ENCODE measurements at regions not wholly inside any gene's neighbourhood (a gene's known extent, or its start where the extent isn't known, plus 50 kb on each side); places are given as distances from the start of the nearest gene placed in this dataset.

- DNase-seq (ENCODE audit: low spot score): no peak
- peak; percentile 59 for ATAC-seq
These were observed 401.9 kb upstream of the IL12A start for GRCh38 chr3:159586571-159587202.

DNA sequence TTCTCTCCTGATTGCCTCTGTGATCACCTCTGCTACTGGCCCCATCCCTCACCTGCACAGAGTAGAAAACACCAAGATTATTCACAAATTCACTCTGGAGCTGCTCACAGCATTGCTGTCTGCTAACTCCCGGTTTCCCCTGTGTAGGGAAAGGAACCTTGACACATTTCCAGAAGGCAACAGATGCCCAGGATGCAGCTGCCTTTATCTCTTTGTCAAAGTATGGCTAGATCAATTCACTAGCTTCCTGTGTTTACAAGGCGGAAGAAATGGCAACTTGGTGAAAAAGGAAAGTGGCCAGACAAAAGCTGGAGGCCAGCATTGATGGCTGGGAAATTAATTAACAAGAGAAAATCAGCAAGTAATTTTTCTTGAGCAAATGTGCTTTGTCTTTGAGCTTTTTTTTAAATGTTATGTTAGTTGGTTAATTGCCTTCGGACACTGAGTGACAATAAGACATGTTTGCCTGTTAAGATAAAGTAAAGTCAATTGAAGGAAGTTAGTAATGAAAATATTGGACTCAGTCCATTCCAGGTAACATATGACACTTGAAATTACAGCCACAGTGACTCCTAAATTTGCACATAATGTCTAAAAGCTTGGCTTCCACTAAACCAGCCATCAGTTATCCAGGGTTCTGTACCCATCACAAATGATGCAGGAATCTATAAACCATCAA is 394.6 kb upstream of the IL12A start:
- no peak for DNase-seq (ENCODE audit: low spot score)
- no peak for ATAC-seq

DNA sequence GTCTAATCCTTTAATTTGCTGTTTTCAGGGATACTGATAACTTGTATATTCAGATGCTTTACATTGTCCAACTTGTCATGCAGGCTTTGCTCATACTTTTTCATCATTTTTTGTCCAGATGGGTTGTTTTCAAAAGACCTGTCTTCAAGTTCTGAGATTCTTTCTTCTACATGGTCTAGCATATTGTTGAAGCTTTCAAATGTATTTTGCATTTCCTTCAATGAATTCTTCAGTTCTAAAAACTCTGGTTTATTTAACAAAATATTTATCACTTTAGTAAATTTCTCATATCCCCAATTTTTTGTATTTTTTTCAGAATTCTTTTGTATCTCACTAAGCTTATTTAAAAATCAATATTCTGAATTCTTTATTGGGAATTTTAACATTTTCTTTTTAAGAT is 388.3 kb upstream of the IL12A start:
- DNase-seq (ENCODE audit: low spot score) (no peak), ATAC-seq (no peak)

DNA sequence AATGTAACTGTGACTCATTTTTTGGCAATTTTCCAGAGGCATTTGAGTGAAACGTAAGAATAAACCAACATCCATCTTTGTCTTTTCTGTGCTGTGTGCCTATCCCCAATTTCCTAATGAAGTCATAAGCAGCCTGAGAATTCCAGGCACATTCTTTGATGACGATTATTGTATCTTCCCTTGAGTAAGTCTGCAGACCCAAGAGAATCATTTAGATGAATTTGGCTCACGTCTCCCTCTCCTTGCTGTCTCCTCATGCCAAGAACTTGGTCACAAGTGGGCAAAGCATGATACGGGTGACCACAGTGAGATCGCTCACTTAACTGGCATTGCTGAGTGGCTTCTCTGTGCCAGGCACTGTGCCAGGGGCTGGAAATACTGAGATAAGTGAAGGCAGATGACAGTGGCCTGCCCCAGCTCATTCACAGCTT is 384.5 kb upstream of the IL12A start:
- ATAC-seq (no peak), DNase-seq (ENCODE audit: low spot score) (no peak)

- DNase-seq (ENCODE audit: low spot score) (no peak), ATAC-seq (no peak)
These were observed 383.5 kb upstream of the IL12A start for GRCh38 chr3:159605101-159605500.

GRCh38 chr3:159605776-159606175 is 382.9 kb upstream of the IL12A start:
- no peak for ATAC-seq
- DNase-seq (ENCODE audit: low spot score): no peak

- no peak for DNase-seq (ENCODE audit: low spot score)
- no peak for ATAC-seq
These were observed 380.8 kb upstream of the IL12A start for GRCh38 chr3:159607856-159608255.

- DNase-seq (ENCODE audit: low spot score): no peak
- no peak for ATAC-seq
These were observed 380.3 kb upstream of the IL12A start for GRCh38 chr3:159608311-159608710.

DNA sequence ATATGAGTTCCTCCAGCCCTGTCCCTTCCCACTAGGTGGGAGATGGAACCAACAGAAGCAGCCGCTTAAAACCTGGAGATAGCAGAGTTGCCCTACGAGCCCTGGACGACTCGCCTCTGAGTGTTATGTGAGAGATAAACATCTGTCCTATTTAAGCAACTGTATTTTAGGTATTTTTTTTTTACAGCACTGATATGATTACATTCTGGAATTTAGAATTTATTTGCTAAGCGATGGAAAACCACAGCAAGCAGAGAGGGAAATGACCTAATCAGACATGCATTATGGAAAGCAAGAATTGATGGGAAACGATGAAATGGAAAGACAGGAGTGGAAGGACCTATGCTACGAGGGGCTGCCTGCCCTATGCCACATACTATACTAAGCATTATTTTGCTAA is 379.0 kb upstream of the IL12A start:
- ATAC-seq (no peak), DNase-seq (ENCODE audit: low spot score) (no peak)

- DNase-seq (ENCODE audit: low spot score) (peak; percentile 62), ATAC-seq (peak; percentile 99)
These were observed 372.3 kb upstream of the IL12A start for GRCh38 chr3:159616234-159616825.

- ATAC-seq: no peak
- no peak for DNase-seq (ENCODE audit: low spot score)
These were observed 369.2 kb upstream of the IL12A start for GRCh38 chr3:159619341-159619885.

DNA sequence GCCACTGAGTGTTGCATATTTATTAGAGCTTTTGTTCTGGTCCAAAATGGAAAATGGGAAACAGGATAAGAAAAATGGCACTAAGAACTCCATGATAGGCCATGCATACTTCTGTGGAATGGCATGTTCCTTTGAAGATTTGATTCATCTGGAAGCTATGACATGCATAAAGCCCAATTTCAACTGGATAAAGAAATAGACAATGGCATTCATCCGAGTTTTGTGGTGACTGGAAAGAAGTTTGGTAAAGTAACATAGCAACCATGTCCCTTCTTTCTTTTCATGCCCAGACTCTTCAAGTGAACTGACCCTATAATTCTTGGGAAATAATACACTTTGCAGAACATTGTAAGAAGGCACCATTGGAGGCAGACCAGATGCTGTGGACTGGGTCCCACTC is 368.4 kb upstream of the IL12A start:
- DNase-seq (ENCODE audit: low spot score): no peak
- ATAC-seq: no peak

- no peak for DNase-seq (ENCODE audit: low spot score)
- no peak for ATAC-seq
These were observed 367.8 kb upstream of the IL12A start for GRCh38 chr3:159620873-159621272.

- ATAC-seq (no peak), DNase-seq (ENCODE audit: low spot score) (no peak)
These were observed 364.0 kb upstream of the IL12A start for GRCh38 chr3:159624616-159625015.

- no peak for DNase-seq (ENCODE audit: low spot score)
- ATAC-seq: no peak
These were observed 363.0 kb upstream of the IL12A start for GRCh38 chr3:159625594-159625993.

- ATAC-seq (no peak), DNase-seq (ENCODE audit: low spot score) (no peak)
These were observed 362.0 kb upstream of the IL12A start for GRCh38 chr3:159626598-159626997.

DNA sequence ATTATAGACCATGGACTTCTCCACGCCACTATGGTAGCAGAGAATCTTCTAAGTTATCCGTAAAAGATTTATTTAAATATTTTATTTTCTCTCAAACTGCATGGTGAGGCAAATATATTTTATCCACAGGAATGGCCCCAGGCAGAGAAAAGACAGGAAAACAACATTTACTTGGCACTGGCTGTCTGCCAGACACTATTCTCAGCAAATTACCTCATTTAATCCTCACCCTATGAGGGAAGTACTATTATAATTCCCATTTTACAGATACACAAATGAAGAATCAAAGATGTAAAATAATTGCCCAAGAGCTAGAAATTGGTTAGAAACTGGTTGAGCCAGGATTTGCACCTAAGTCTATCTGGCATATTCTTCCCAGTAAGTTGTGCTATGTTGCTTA is 361.4 kb upstream of the IL12A start:
- ATAC-seq (no peak), DNase-seq (ENCODE audit: low spot score) (no peak)

GRCh38 chr3:159627634-159628033 is 361.0 kb upstream of the IL12A start:
- ATAC-seq (peak; percentile 59), DNase-seq (ENCODE audit: low spot score) (no peak)

DNA sequence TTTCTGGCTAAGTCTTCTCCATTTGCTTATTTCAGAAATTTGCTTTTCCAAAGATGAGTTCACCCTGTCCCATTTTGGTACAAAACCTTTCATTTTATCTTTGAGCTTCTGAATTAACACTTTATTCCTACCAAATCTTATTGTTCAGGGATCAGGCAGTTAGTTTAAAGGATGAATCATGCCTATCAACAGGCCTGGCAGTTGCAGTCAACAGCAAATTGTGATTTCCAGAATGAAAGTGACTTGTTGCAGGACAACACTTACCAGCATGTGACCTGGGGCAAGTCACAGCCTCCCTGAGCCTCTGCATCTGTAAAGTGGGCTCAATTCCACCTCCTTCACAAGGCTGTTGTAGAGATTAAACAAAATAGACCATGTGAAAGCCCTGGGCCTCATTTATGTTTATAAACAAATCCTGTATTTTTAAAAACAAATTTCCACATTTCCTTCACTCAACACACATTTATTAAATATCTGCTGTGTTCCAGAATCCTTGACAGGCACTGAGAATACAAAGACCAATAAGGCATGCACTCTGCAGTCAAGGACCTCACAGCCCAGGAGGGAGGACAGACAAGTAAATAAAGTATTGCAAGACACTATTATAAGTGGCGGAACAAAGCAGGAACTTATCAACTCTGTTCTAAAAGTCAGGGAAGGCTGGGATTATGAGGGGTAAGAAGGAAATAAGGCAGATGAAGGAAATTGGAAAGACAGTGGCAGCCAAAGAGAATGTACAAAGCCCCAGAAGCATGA is 359.1 kb upstream of the IL12A start:
- DNase-seq (ENCODE audit: low spot score): no peak
- no peak for ATAC-seq

GRCh38 chr3:159631226-159631625 is 357.4 kb upstream of the IL12A start:
- ATAC-seq: no peak
- no peak for DNase-seq (ENCODE audit: low spot score)

- ATAC-seq (no peak), DNase-seq (ENCODE audit: low spot score) (no peak)
These were observed 356.5 kb upstream of the IL12A start for GRCh38 chr3:159632128-159632527.

DNA sequence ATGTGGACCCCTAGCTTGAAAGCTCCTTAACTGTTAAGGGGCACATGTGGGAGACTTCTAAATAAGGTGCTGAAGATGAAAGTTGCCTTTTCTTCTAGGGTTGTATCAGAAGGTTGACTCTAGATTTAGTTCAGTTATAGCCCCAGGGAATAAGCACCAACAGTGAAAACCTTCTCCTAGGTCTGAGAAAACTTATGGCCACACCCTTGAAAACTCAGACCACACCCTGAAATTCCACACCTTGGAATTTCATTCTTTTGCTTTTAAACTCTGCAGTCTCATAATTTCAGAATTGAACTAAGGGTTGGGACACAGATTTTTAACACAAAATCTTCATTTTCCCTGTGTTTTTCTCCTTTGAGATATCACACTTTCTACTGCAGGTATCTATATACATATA is 355.8 kb upstream of the IL12A start:
- ATAC-seq (no peak), DNase-seq (ENCODE audit: low spot score) (no peak)
